SH-SY5Y (cell line): ENCODE measurements at regions not wholly inside any gene's neighbourhood (a gene's known extent, or its start where the extent isn't known, plus 50 kb on each side); places are given as distances from the start of the nearest gene placed in this dataset.

ENCODE experiments used
- GATA2 ChIP-seq: IDR thresholded peaks from 2 replicates; pipeline ENCODE4 v1.6.1; 2011; ENCODE audit warnings: mild to moderate bottlenecking, low read depth, low read length
- GATA3 ChIP-seq: IDR thresholded peaks from 2 replicates; pipeline ENCODE4 v1.6.1; 2011; ENCODE audit warnings: low read depth, mild to moderate bottlenecking, low read length, moderate library complexity

- TF ChIP-seq GATA2 (peak; percentile 17; the same call in 1 of the 2 replicates), GATA3 (no peak)
Observed at GRCh38 chr4:128394778-128395177, 107.2 kb upstream of the PGRMC2 start.
